Subcutaneous abdominal adipose tissue (tissue), 5 donors: ENCODE measurements at regions not wholly inside any gene's neighbourhood (a gene's known extent, or its start where the extent isn't known, plus 50 kb on each side); places are given as distances from the start of the nearest gene placed in this dataset.

Experiments
- H3K27ac ChIP-seq: one replicate; pipeline ENCODE4 v1.7.0; 2013; ENCODE audit warnings: low read depth, mild to moderate bottlenecking, inconsistent platforms, low read length, moderate library complexity
- H3K27me3 ChIP-seq, 5 donors: one replicate each; pipeline ENCODE4 v1.7.0; 2013; ENCODE audit warnings: low read length in 5 of 5, inconsistent platforms in 1 of 5; ENCODE audit not compliant: control insufficient read depth in 5 of 5, insufficient read depth in 4 of 5
- H3K36me3 ChIP-seq, 5 donors: one replicate each; pipeline ENCODE4 v1.7.0; 2013; ENCODE audit warnings: low read length in 5 of 5; ENCODE audit not compliant: control insufficient read depth in 5 of 5, insufficient read depth in 5 of 5
- H3K4me1 ChIP-seq, 5 donors: one replicate each; pipeline ENCODE4 v1.7.0; 2013; ENCODE audit warnings: low read length in 5 of 5, mild to moderate bottlenecking in 3 of 5, moderate library complexity in 1 of 5; ENCODE audit not compliant: control insufficient read depth in 5 of 5, insufficient read depth in 5 of 5
- H3K4me3 ChIP-seq, 5 donors: one replicate each; pipeline ENCODE4 v1.7.0; 2013; ENCODE audit warnings: low read length in 5 of 5, low read depth in 1 of 5
- H3K9ac ChIP-seq, 5 donors: one replicate each; pipeline ENCODE4 v1.7.0; 2013; ENCODE audit warnings: low read length in 5 of 5, mild to moderate bottlenecking in 4 of 5, moderate library complexity in 3 of 5
- H3K9me3 ChIP-seq, 5 donors: one replicate each; pipeline ENCODE4 v1.7.0; 2013; ENCODE audit warnings: low read length in 5 of 5; ENCODE audit not compliant: control insufficient read depth in 5 of 5
- donor health status: healthy.
- donor health status: healthy.
- donor health status: healthy.
- donor health status: healthy.
- donor health status: healthy.

DNA sequence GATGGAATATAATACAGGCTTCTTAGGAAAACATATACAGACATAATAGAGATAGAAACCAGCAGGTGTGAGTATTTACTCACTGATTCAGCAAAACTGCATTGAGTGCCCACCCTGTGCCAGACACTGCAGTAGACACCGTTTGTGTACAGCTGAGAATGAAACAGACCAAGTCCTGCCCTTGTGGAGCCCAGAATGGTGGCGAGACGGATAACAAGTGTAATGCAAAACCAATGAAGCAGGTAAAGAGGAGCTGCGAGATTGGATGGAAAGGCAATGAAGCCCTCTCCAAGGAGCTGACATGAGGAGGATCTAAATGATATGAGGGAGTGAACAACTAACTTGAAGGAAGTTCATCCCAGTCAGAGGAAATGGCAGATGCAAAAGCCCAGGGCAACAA lies 256.4 kb downstream of the MEX3B start:
- Histone ChIP-seq H3K27me3 (peaks cover 0 to 9% (median 0%) of the 10 kb centered on the region in 5 donors), H3K4me1 (no peaks in the 10 kb centered on the region), H3K9me3 (no peaks in the 10 kb centered on the region), H3K9ac (no peak overlapping the region), H3K36me3 (no peaks in the 10 kb centered on the region), H3K27ac (no peak overlapping the region), H3K4me3 (no peak overlapping the region)

DNA sequence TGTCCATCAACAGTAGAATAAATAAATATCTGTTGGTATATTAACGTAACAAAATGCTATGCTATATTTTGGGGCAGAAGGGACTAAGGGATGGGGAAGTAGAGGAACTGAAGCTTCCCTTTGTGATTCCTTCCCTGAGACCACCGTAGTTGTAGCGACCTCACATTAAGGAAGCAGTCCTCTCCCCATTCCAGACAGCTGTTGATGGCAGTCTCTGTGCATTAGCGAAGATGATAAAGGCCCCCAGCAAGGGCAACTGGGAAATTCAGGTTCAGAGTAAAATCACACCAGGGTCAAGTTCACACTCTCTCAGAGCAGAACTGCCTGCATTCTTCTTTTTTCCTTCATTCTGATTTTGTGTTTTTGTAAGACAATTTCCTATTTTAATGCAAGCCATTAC lies 259.0 kb downstream of the MEX3B start:
- peaks cover 0 to 9% (median 0%) of the 10 kb centered on the region in 5 donors for H3K27me3 ChIP-seq

DNA sequence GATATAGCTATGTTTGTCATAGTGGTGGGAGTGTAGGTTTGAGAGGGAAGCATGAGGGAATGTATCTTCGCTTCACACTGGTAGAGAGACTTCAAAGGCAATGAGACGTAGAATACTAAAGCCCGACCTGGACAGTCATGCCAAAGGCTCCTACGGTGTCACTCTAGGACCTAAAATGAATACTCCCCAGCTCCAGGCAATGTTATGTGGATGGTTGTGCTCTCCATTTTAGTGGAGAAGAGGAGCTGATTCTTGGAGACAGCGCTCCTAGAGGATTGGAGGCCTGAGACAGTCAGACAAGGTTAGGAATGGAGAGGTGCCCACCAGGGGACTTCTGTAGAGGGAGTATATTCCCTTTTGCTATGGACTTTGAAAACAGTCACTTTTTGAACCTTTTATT lies 260.1 kb downstream of the MEX3B start:
- Histone ChIP-seq H3K9ac (no peak overlapping the region), H3K4me1 (peaks cover 0 to 5% (median 0%) of the 10 kb centered on the region in 5 donors)

More for the DNA sequence above, 259.0 kb downstream of the MEX3B start:
- Histone ChIP-seq H3K4me3 (no peak overlapping the region), H3K27ac (no peak overlapping the region), H3K9me3 (peaks cover 0 to 5% (median 0%) of the 10 kb centered on the region in 5 donors), H3K4me1 (no peaks in the 10 kb centered on the region), H3K9ac (no peak overlapping the region), H3K36me3 (no peaks in the 10 kb centered on the region)

DNA sequence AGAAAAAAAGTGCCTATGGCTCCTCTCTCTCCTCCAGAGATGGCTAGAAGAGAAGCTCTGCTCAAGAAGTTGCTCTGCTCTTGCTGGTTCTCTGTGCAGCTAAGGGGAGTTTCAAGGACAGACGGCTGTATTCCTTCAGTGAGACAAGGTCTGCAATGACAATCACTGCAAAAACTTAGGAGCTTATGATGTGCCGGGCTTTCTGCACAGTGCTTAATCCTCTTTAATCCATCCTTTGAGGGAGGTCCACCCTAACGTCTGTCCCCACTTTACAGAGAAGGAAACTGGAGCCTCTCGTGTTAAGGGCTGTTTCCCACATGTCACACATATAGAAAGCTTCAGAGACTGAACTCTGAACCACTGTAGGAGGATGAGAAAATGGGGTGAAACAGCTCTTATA lies 260.6 kb downstream of the MEX3B start:
- Histone ChIP-seq H3K36me3 (no peaks in the 10 kb centered on the region), H3K4me1 (peaks cover 0 to 7% (median 0%) of the 10 kb centered on the region in 5 donors), H3K27ac (no peak overlapping the region), H3K9ac (no peak overlapping the region), H3K27me3 (peaks cover 0 to 9% (median 0%) of the 10 kb centered on the region in 5 donors), H3K9me3 (peaks cover 0 to 5% (median 0%) of the 10 kb centered on the region in 5 donors), H3K4me3 (no peak overlapping the region)

More for the DNA sequence above, 260.1 kb downstream of the MEX3B start:
- Histone ChIP-seq H3K4me3 (no peak overlapping the region), H3K9me3 (peaks cover 0 to 5% (median 0%) of the 10 kb centered on the region in 5 donors), H3K27ac (no peak overlapping the region), H3K27me3 (peaks cover 0 to 9% (median 0%) of the 10 kb centered on the region in 5 donors), H3K36me3 (no peaks in the 10 kb centered on the region)

DNA sequence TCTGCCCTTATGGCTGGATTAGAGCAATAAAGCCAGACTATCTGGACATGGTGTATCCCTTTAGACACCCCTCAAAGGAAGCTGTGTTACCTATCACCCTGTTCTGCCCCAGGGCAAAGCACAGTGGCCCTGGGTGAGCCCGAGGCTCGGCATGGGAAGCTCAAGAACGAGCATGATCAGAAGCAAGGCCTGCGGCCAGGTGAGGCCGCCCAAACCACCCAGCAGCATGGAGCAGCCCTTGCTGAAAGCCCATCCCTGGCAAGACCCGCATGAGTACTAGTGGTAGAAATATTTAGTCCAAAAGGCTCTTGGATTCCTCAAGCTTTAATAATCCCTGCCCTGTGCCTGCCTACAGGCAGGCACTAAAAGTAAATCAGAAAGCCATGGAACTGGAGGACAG lies 261.1 kb downstream of the MEX3B start:
- H3K27me3 ChIP-seq: peaks cover 0 to 9% (median 0%) of the 10 kb centered on the region in 5 donors
- no peak overlapping the region for H3K27ac ChIP-seq
- no peak overlapping the region for H3K4me3 ChIP-seq
- H3K36me3 ChIP-seq: no peaks in the 10 kb centered on the region
- H3K9ac ChIP-seq: no peak overlapping the region
- peaks cover 0 to 5% (median 0%) of the 10 kb centered on the region in 5 donors for H3K9me3 ChIP-seq
- H3K4me1 ChIP-seq: peaks cover 0 to 7% (median 0%) of the 10 kb centered on the region in 5 donors

DNA sequence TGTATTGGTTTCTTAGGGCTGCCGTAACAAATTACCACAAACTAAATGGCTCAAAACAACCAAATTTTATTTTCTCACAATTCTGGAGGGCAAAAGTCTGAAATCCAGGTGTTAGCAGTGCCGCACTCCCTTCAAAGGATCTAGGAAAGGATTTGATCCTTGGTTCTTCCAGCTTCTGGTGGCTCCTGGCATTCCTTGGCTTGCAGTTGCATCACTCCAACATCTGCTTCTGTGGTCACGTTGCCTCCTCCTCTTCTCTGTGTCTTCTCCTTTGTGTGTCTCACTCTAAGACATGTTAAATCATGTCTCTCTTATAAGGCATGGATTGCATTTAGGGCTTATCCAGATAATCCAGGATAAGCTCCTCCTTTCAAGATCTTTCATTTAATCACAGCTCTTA lies 262.2 kb downstream of the MEX3B start:
- Histone ChIP-seq H3K9ac (no peak overlapping the region), H3K4me3 (no peak overlapping the region), H3K36me3 (no peaks in the 10 kb centered on the region), H3K27me3 (peaks cover 0 to 9% (median 0%) of the 10 kb centered on the region in 5 donors), H3K4me1 (peaks cover 0 to 7% (median 0%) of the 10 kb centered on the region in 5 donors), H3K27ac (no peak overlapping the region), H3K9me3 (peaks cover 0 to 5% (median 0%) of the 10 kb centered on the region in 5 donors)

DNA sequence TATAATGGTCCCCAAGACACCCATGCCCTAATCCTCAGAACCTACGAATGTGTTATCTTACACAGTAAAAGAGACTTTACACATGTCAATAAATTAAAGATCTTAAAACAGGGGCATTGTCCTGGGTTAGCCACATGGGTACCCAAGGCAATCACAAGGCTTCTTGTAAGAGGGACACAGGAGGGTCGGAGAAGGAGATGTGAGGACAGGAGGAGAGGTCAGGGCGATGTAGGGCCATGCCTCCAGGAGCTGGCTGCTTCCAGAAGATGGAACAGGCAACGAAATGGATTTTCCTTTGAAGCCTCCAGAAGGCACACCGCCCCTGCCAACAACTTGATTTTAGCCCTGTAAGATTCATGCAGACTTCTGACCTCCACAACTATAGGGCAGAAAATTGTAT lies 262.7 kb downstream of the MEX3B start:
- H3K4me3 ChIP-seq: no peak overlapping the region
- H3K27me3 ChIP-seq: peaks cover 0 to 12% (median 0%) of the 10 kb centered on the region in 5 donors
- H3K4me1 ChIP-seq: peaks cover 0 to 7% (median 0%) of the 10 kb centered on the region in 5 donors
- H3K9ac ChIP-seq: no peak overlapping the region
- H3K36me3 ChIP-seq: no peaks in the 10 kb centered on the region
- H3K9me3 ChIP-seq: peaks cover 0 to 5% (median 0%) of the 10 kb centered on the region in 5 donors
- no peak overlapping the region for H3K27ac ChIP-seq

DNA sequence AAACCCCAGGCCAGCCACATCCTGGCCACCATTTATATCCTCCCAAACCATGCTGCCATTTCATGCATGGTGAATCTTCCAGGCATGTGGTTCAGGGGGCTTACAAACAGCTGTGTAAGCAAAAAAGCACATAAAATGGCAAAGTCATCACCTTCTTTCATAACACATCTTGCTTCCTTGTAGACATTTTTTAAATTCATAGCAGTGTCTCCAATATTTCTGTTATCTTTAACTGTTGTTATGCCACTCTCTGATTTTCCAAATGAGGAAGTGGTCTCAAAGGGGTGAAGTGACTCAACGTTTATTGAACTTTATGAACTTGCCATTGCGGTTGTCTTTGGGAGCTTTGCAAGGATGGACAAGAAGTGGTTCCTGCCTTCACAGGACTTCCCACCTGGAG lies 264.4 kb downstream of the MEX3B start:
- H3K36me3 ChIP-seq: no peaks in the 10 kb centered on the region
- peaks cover 0 to 7% (median 0%) of the 10 kb centered on the region in 5 donors for H3K4me1 ChIP-seq
- no peak overlapping the region for H3K4me3 ChIP-seq
- no peak overlapping the region for H3K27ac ChIP-seq
- peaks cover 0 to 7% (median 0%) of the 10 kb centered on the region in 5 donors for H3K27me3 ChIP-seq
- H3K9me3 ChIP-seq: peaks cover 0 to 5% (median 0%) of the 10 kb centered on the region in 5 donors
- no peak overlapping the region for H3K9ac ChIP-seq

DNA sequence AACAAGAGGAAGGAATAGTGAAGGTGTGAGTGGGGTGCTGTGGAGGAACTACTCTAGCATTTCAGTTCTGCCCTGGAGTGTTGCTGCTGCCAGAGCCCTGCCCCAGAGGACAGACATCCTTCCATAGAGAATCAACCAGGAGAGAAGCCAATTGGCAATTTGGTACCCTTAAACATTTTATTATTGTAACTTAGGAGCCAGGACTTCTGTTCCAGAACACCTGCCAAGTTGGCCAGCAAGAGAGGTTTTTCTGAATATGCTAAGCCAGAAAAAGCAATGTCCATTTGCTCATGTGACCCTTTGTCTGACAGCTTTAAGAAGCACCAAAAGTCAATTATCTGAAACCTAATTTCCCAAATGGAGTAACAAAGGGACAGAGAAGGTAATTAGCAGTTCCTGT lies 264.9 kb downstream of the MEX3B start:
- H3K36me3 ChIP-seq: no peaks in the 10 kb centered on the region
- H3K4me3 ChIP-seq: no peak overlapping the region
- H3K27me3 ChIP-seq: peaks cover 0 to 7% (median 0%) of the 10 kb centered on the region in 5 donors
- H3K9ac ChIP-seq: no peak overlapping the region
- peaks cover 0 to 7% (median 0%) of the 10 kb centered on the region in 5 donors for H3K4me1 ChIP-seq
- H3K9me3 ChIP-seq: peaks cover 0 to 5% (median 0%) of the 10 kb centered on the region in 5 donors
- no peak overlapping the region for H3K27ac ChIP-seq

DNA sequence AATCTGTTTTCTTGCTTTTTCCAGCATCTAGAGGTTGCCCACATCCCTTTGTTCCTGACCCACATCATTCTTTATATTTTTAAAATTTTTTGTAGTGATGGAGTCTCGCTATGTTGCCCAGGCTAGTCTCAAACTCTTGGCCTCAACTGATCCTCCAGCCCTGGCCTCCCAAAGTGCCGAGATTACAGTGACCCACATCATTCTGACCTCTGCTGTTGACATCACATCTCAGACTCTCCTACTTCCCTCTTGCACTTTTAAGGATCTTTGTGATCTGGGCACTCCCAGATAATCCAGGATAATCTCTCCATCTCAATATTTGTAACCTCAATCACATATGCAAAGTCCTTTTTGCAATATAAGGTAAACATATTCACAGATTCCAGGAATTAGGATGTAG lies 266.6 kb downstream of the MEX3B start:
- Histone ChIP-seq H3K9me3 (peaks cover 0 to 5% (median 0%) of the 10 kb centered on the region in 5 donors), H3K4me1 (peaks cover 0 to 7% (median 0%) of the 10 kb centered on the region in 5 donors), H3K27ac (no peak overlapping the region), H3K4me3 (no peak overlapping the region), H3K9ac (no peak overlapping the region), H3K36me3 (no peaks in the 10 kb centered on the region), H3K27me3 (peaks cover 0 to 5% (median 0%) of the 10 kb centered on the region in 5 donors)
